ENCODE measurements at regions not wholly inside any gene's neighbourhood (a gene's known extent, or its start where the extent isn't known, plus 50 kb on each side); places are given as distances from the start of the nearest gene placed in this dataset.

- Histone ChIP-seq H3K36me3 (ENCODE audit: control insufficient read depth in 4 of 4, insufficient read depth in 4 of 4, low read length in 4 of 4) (no peaks in the 10 kb centered on the region), H3K27me3 (ENCODE audit: control insufficient read depth in 3 of 3, insufficient read depth in 3 of 3, low read length in 2 of 3) (no peaks in the 10 kb centered on the region), H3K4me1 (ENCODE audit: control insufficient read depth in 5 of 5, insufficient read depth in 5 of 5, low read length in 5 of 5) (no peaks in the 10 kb centered on the region), H3K9ac (ENCODE audit: insufficient read depth in 1 of 2, low read length in 2 of 2) (no peak overlapping the region), H3K9me3 (ENCODE audit: control insufficient read depth in 4 of 4, insufficient read depth in 3 of 4, low read length in 3 of 4) (no peaks in the 10 kb centered on the region), H3K27ac (ENCODE audit: low read depth in 1 of 2, low read length in 1 of 2) (no peak overlapping the region), H3K4me3 (no peak overlapping the region)
- TF ChIP-seq, protein P1, sequence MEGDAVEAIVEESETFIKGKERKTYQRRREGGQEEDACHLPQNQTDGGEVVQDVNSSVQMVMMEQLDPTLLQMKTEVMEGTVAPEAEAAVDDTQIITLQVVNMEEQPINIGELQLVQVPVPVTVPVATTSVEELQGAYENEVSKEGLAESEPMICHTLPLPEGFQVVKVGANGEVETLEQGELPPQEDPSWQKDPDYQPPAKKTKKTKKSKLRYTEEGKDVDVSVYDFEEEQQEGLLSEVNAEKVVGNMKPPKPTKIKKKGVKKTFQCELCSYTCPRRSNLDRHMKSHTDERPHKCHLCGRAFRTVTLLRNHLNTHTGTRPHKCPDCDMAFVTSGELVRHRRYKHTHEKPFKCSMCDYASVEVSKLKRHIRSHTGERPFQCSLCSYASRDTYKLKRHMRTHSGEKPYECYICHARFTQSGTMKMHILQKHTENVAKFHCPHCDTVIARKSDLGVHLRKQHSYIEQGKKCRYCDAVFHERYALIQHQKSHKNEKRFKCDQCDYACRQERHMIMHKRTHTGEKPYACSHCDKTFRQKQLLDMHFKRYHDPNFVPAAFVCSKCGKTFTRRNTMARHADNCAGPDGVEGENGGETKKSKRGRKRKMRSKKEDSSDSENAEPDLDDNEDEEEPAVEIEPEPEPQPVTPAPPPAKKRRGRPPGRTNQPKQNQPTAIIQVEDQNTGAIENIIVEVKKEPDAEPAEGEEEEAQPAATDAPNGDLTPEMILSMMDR (IDR thresholded peaks at IDR 0.05; ENCODE audit: control extremely low read depth, extremely low read depth): no peak
- ATAC-seq (ENCODE audit: insufficient read depth, low FRiP score) (no peak), DNase-seq (no peak)
These were observed 413.2 kb downstream of the PLA2G4A start for GRCh38 chr1:187241971-187242370.

GRCh38 chr1:187244623-187245022 is 415.9 kb downstream of the PLA2G4A start:
- DNase-seq (peak in 1 of 3 donors; percentile 19), ATAC-seq (ENCODE audit: insufficient read depth, low FRiP score) (no peak)
- Histone ChIP-seq H3K27ac (ENCODE audit: low read depth in 1 of 2, low read length in 1 of 2) (no peak overlapping the region), H3K27me3 (ENCODE audit: control insufficient read depth in 3 of 3, insufficient read depth in 3 of 3, low read length in 2 of 3) (no peaks in the 10 kb centered on the region), H3K4me3 (no peak overlapping the region), H3K9me3 (ENCODE audit: control insufficient read depth in 4 of 4, insufficient read depth in 3 of 4, low read length in 3 of 4) (no peaks in the 10 kb centered on the region), H3K36me3 (ENCODE audit: control insufficient read depth in 4 of 4, insufficient read depth in 4 of 4, low read length in 4 of 4) (no peaks in the 10 kb centered on the region), H3K9ac (ENCODE audit: insufficient read depth in 1 of 2, low read length in 2 of 2) (no peak overlapping the region), H3K4me1 (ENCODE audit: control insufficient read depth in 5 of 5, insufficient read depth in 5 of 5, low read length in 5 of 5) (no peaks in the 10 kb centered on the region)
- WGBS, 2 donors: 35 to 37% methylated on average over 4 of the region's 4 CpGs
- TF ChIP-seq, protein P1 (IDR thresholded peaks at IDR 0.05; ENCODE audit: control extremely low read depth, extremely low read depth): no peak

- H3K27me3 ChIP-seq (ENCODE audit: control insufficient read depth in 3 of 3, insufficient read depth in 3 of 3, low read length in 2 of 3): no peaks in the 10 kb centered on the region
- 67 to 78% methylated on average over 1 of the region's 1 CpG for WGBS, 2 donors
- H3K9me3 ChIP-seq (ENCODE audit: control insufficient read depth in 4 of 4, insufficient read depth in 3 of 4, low read length in 3 of 4): no peaks in the 10 kb centered on the region
- TF ChIP-seq, protein P1 (IDR thresholded peaks at IDR 0.05; ENCODE audit: control extremely low read depth, extremely low read depth): no peak
- ATAC-seq (ENCODE audit: insufficient read depth, low FRiP score) (no peak), DNase-seq (no peak)
- H3K27ac ChIP-seq (ENCODE audit: low read depth in 1 of 2, low read length in 1 of 2): no peak overlapping the region
- H3K4me1 ChIP-seq (ENCODE audit: control insufficient read depth in 5 of 5, insufficient read depth in 5 of 5, low read length in 5 of 5): no peaks in the 10 kb centered on the region
- H3K36me3 ChIP-seq (ENCODE audit: control insufficient read depth in 4 of 4, insufficient read depth in 4 of 4, low read length in 4 of 4): no peaks in the 10 kb centered on the region
- H3K4me3 ChIP-seq: no peak overlapping the region
- H3K9ac ChIP-seq (ENCODE audit: insufficient read depth in 1 of 2, low read length in 2 of 2): no peak overlapping the region
These were observed 416.5 kb downstream of the PLA2G4A start for GRCh38 chr1:187245201-187245600.

DNA sequence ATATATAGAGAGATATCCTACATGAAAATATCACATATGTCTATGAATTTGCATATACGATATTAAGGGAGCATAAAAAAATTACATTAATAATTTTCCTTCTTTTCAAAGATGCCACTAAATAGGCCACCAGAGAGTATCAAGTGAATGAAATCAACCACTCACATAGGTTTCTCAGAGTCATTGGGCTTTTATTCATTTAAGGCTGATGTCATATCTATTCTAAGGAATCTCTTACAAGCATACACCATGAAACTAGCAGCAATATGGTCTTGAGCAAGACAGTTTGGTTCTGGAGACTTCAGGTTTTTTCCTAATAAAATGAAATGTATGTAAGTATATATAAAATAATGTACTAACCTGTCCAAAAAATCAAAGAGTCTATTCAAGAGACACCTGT is 420.4 kb downstream of the PLA2G4A start:
- no peak for DNase-seq
- H3K9ac ChIP-seq (ENCODE audit: insufficient read depth in 1 of 2, low read length in 2 of 2): no peak overlapping the region
- no peaks in the 10 kb centered on the region for H3K9me3 ChIP-seq (ENCODE audit: control insufficient read depth in 4 of 4, insufficient read depth in 3 of 4, low read length in 3 of 4)
- WGBS, 2 donors: 93 to 100% methylated on average over 1 of the region's 1 CpG
- H3K27me3 ChIP-seq (ENCODE audit: control insufficient read depth in 3 of 3, insufficient read depth in 3 of 3, low read length in 2 of 3): no peaks in the 10 kb centered on the region
- H3K4me3 ChIP-seq: no peak overlapping the region
- TF ChIP-seq, protein P1 (IDR thresholded peaks at IDR 0.05; ENCODE audit: control extremely low read depth, extremely low read depth): no peak
- H3K4me1 ChIP-seq (ENCODE audit: control insufficient read depth in 5 of 5, insufficient read depth in 5 of 5, low read length in 5 of 5): no peaks in the 10 kb centered on the region
- no peaks in the 10 kb centered on the region for H3K36me3 ChIP-seq (ENCODE audit: control insufficient read depth in 4 of 4, insufficient read depth in 4 of 4, low read length in 4 of 4)
- no peak for ATAC-seq (ENCODE audit: insufficient read depth, low FRiP score)
- no peak overlapping the region for H3K27ac ChIP-seq (ENCODE audit: low read depth in 1 of 2, low read length in 1 of 2)
